WI38 (cell line): ENCODE measurements at regions not wholly inside any gene's neighbourhood (a gene's known extent, or its start where the extent isn't known, plus 50 kb on each side); places are given as distances from the start of the nearest gene placed in this dataset.

Experiments used
- H3K4me3 ChIP-seq: 2 replicates; pipeline ENCODE4 v1.5.1; 2011; ENCODE audit warnings: low read depth, mild to moderate bottlenecking, control low read depth, low read length
- CTCF ChIP-seq: IDR thresholded peaks from 2 replicates; pipeline ENCODE4 v1.5.1; 2012; ENCODE audit warnings: low read depth, mild to moderate bottlenecking, control low read depth, low read length

- no peak overlapping the region for H3K4me3 ChIP-seq
- TF ChIP-seq CTCF: no peak
Measured at GRCh38 chr4:42326040-42326439, 71.2 kb upstream of the SHISA3 start.

GRCh38 chr4:42326524-42326923 lies 70.8 kb upstream of the SHISA3 start:
- TF ChIP-seq CTCF: no peak
- no peak overlapping the region for H3K4me3 ChIP-seq

GRCh38 chr4:42327323-42327722 lies 70.0 kb upstream of the SHISA3 start:
- no peak for TF ChIP-seq CTCF

DNA sequence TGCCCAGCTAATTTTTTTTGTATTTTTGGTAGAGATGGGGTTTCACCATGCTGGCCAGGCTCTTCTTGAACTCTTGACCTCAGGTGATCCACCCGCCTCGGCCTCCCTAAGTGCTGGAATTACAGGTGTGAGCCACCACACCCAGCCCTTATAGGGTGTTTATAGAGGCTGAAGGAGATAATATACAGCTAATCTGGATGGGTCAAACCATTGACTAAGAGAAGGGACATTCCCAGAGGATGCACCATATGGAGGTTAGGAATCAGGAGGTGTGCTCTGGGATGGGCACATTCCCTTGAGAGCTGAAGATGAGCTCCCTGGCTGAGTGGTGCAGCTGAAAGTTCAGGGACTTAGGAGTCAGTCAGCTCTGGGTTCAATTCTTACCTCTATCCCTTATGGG lies 68.3 kb upstream of the SHISA3 start:
- no peak for TF ChIP-seq CTCF
- H3K4me3 ChIP-seq: no peak overlapping the region

More at GRCh38 chr4:42327323-42327722, 70.0 kb upstream of the SHISA3 start:
- no peak overlapping the region for H3K4me3 ChIP-seq

DNA sequence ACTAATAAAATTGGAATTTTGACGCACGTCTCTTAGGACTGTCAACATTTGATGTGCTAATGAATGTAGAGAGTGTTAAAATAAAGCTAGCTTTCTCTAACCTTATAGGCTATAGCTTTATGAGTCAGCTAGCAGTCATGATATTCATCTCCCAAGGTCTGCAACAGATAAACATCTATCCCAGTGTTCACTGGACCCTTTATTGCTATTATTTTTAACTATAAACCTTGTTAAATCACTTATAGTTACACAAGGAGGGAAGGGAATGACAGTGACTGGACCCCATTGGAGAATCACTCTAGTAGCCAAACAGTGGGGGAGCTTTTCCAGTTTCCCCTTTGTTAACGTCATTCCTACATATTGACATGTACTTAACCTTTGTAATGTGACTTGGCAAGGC lies 67.9 kb upstream of the SHISA3 start:
- no peak overlapping the region for H3K4me3 ChIP-seq
- TF ChIP-seq CTCF: no peak

- H3K4me3 ChIP-seq: no peak overlapping the region
- TF ChIP-seq CTCF: no peak
Measured at GRCh38 chr4:42330002-42330592, 67.2 kb upstream of the SHISA3 start.

DNA sequence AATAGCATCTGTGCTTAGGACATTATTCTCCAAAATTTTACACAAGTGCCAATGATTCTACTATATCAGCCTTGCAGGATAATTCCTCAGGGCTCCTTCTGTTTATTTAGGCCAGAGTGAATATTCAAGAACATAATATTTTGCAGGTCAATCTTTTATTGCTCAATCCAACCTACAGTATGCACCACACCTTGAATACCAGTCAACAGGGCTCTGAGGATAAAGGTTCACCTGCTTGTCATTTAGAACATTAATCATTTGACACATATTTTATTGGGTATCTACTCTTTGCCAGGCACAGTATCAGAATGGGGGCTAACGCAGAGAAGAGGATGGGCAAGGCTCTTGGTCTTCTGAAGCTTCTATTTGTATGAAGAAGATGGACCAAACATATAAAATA lies 66.2 kb upstream of the SHISA3 start:
- H3K4me3 ChIP-seq: no peak overlapping the region
- TF ChIP-seq CTCF: no peak
